ENCODE measurements at regions not wholly inside any gene's neighbourhood (a gene's known extent, or its start where the extent isn't known, plus 50 kb on each side); places are given as distances from the start of the nearest gene placed in this dataset.

DNA sequence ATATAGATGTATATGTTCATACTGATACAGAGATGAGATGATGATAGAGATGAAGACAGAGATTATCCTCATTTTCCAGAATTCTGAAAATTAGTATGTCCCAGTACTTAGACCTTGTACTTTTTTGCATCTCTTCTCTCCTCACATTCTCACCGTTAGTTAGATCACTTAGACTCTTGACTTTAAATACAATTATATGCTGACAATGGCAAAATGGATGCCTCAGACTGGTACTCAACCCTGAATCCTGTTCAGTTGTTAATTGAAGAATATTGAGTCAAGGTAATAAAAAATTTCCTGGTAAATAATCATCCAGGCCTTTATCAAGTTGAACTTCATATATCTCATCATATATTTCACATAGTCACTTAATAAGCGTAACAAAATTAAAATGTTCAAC, 505.4 kb downstream of the EFNA5 start:
- Histone ChIP-seq H3K4me1 (ENCODE audit: insufficient read depth, low read length) (no peaks in the 10 kb centered on the region), H3K9me3 (ENCODE audit: insufficient read depth, low read depth, low read length) (peaks cover 11% of the 10 kb centered on the region), H3K9ac (ENCODE audit: low read depth, low read length) (no peak overlapping the region), H3K36me3 (ENCODE audit: insufficient read depth, low read depth, low read length) (no peaks in the 10 kb centered on the region), H3K4me3 (ENCODE audit: low read length) (no peak overlapping the region), H3K27ac (ENCODE audit: low read length) (no peak overlapping the region), H3K27me3 (ENCODE audit: insufficient read depth, low read length) (no peaks in the 10 kb centered on the region)

DNA sequence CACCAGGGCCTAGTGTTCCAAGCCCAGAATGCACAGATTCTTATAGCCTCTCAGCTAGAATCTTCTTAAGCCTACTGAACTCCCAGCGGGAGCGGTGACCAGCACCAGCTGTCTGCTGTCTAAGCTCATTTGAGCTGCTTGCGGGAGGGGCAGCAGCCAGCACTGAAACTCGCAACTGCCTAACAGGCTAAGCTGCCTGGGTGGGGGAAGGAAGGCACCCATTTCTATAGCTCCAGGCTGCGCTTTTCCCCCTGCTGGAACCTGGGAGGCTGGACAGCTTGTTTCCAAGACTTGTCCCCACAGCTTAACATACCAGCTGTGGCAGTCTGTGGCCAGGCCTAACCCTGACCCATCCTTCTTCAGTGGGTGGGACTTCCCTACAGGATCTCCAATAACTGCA, 512.9 kb downstream of the EFNA5 start:
- no peak overlapping the region for H3K9ac ChIP-seq (ENCODE audit: low read depth, low read length)
- H3K27me3 ChIP-seq (ENCODE audit: insufficient read depth, low read length): no peaks in the 10 kb centered on the region
- H3K27ac ChIP-seq (ENCODE audit: low read length): no peak overlapping the region
- H3K4me1 ChIP-seq (ENCODE audit: insufficient read depth, low read length): no peaks in the 10 kb centered on the region
- H3K36me3 ChIP-seq (ENCODE audit: insufficient read depth, low read depth, low read length): no peaks in the 10 kb centered on the region
- H3K4me3 ChIP-seq (ENCODE audit: low read length): no peak overlapping the region
- H3K9me3 ChIP-seq (ENCODE audit: insufficient read depth, low read depth, low read length): no peaks in the 10 kb centered on the region

DNA sequence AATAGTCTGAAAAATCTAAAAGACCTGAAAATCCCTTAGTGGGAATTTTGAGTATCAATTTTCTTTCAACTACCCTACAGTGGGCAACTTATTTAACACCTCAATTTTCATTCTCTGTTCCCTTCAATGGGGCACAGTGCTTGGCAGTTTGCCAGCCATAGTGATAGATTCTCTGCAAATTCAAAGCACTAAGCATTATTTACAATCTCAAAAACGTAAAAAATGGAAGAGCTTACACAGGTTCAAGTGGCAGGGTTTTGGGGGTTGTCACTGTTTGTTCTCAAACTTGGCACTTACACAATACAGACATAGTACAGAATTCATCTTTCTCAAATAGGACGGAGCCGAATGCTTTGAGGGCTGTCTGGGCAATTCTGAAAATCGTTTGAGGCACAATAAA, 515.0 kb downstream of the EFNA5 start:
- no peak overlapping the region for H3K4me3 ChIP-seq (ENCODE audit: low read length)

DNA sequence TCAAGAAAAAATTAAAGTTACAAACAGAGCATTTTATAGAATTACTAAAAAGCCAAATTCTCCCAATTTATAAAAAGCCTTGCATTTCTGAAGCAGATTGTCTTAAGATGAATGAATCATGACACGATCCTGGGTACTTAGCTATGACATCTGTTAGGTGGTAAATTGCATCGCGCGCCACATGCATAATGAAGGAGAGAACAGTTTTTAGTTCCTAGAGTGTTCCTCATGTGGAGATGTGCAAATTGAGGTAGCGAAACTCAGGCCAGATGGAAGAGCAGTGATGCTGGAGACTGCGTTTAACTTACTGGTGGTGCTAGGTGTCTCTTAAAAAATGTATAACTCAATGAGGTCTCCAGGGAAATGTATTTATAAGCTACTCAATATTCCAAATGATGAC, 516.1 kb downstream of the EFNA5 start:
- no peaks in the 10 kb centered on the region for H3K36me3 ChIP-seq (ENCODE audit: insufficient read depth, low read depth, low read length)
- H3K9me3 ChIP-seq (ENCODE audit: insufficient read depth, low read depth, low read length): no peaks in the 10 kb centered on the region
- no peaks in the 10 kb centered on the region for H3K27me3 ChIP-seq (ENCODE audit: insufficient read depth, low read length)
- no peak overlapping the region for H3K4me3 ChIP-seq (ENCODE audit: low read length)
- H3K4me1 ChIP-seq (ENCODE audit: insufficient read depth, low read length): no peaks in the 10 kb centered on the region
- H3K9ac ChIP-seq (ENCODE audit: low read depth, low read length): no peak overlapping the region
- H3K27ac ChIP-seq (ENCODE audit: low read length): no peak overlapping the region

More for the DNA sequence above, 515.0 kb downstream of the EFNA5 start:
- H3K36me3 ChIP-seq (ENCODE audit: insufficient read depth, low read depth, low read length): no peaks in the 10 kb centered on the region
- no peak overlapping the region for H3K9ac ChIP-seq (ENCODE audit: low read depth, low read length)
- no peak overlapping the region for H3K27ac ChIP-seq (ENCODE audit: low read length)
- H3K27me3 ChIP-seq (ENCODE audit: insufficient read depth, low read length): no peaks in the 10 kb centered on the region
- no peaks in the 10 kb centered on the region for H3K4me1 ChIP-seq (ENCODE audit: insufficient read depth, low read length)
- no peaks in the 10 kb centered on the region for H3K9me3 ChIP-seq (ENCODE audit: insufficient read depth, low read depth, low read length)

DNA sequence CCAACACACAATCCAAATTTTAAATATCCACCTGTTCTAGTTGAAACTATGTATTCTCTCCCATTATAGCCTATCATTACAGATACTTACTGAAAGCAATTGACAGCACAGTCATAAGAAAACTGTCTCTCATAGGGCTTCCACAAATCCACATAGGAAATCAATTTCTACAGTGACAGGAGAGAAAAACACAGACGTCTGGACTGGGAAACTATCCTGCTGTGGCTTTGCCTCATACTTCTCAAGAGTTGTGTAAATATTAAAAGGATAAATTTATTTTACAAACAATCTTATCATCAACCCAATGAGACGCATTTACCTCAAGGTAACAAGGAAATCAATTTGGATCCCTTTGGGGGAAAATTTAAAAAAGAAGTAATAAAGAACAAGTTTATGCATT, 517.5 kb downstream of the EFNA5 start:
- H3K36me3 ChIP-seq (ENCODE audit: insufficient read depth, low read depth, low read length): no peaks in the 10 kb centered on the region
- no peak overlapping the region for H3K27ac ChIP-seq (ENCODE audit: low read length)
- H3K4me3 ChIP-seq (ENCODE audit: low read length): no peak overlapping the region
- no peaks in the 10 kb centered on the region for H3K27me3 ChIP-seq (ENCODE audit: insufficient read depth, low read length)
- no peaks in the 10 kb centered on the region for H3K4me1 ChIP-seq (ENCODE audit: insufficient read depth, low read length)
- no peak overlapping the region for H3K9ac ChIP-seq (ENCODE audit: low read depth, low read length)
- no peaks in the 10 kb centered on the region for H3K9me3 ChIP-seq (ENCODE audit: insufficient read depth, low read depth, low read length)

- Histone ChIP-seq H3K36me3 (ENCODE audit: insufficient read depth, low read depth, low read length) (no peaks in the 10 kb centered on the region), H3K27ac (ENCODE audit: low read length) (no peak overlapping the region), H3K4me1 (ENCODE audit: insufficient read depth, low read length) (no peaks in the 10 kb centered on the region; the same call in 1 of the 2 replicates), H3K9me3 (ENCODE audit: insufficient read depth, low read depth, low read length) (no peaks in the 10 kb centered on the region), H3K9ac (ENCODE audit: low read depth, low read length) (no peak overlapping the region), H3K27me3 (ENCODE audit: insufficient read depth, low read length) (no peaks in the 10 kb centered on the region), H3K4me3 (ENCODE audit: low read length) (no peak overlapping the region)
Measured at GRCh38 chr5:107149243-107150005, 521.3 kb downstream of the EFNA5 start.

DNA sequence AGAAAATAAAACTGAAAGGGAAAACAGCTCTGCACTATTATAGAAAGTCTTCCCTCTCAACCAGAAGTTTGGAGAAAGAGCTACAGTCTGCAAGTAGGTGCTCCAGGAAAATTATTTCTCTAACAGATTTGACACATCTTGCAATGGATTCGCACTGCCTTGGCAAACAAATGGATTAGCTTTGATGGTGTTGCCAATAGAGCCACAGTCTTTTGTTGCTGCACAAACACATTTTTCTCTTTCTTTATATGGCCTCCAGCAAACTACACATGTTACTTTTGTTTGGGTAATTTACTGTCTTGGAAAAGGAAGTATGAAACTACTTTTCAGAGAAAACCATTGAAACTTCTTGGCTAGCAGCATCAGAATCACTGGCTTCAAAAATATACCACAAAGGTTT, 523.1 kb downstream of the EFNA5 start:
- H3K36me3 ChIP-seq (ENCODE audit: insufficient read depth, low read depth, low read length): no peaks in the 10 kb centered on the region
- no peaks in the 10 kb centered on the region; the same call in 1 of the 2 replicates for H3K4me1 ChIP-seq (ENCODE audit: insufficient read depth, low read length)
- no peaks in the 10 kb centered on the region for H3K27me3 ChIP-seq (ENCODE audit: insufficient read depth, low read length)
- H3K9me3 ChIP-seq (ENCODE audit: insufficient read depth, low read depth, low read length): no peaks in the 10 kb centered on the region
- H3K4me3 ChIP-seq (ENCODE audit: low read length): no peak overlapping the region
- H3K9ac ChIP-seq (ENCODE audit: low read depth, low read length): no peak overlapping the region
- no peak overlapping the region for H3K27ac ChIP-seq (ENCODE audit: low read length)

- no peaks in the 10 kb centered on the region for H3K9me3 ChIP-seq (ENCODE audit: insufficient read depth, low read depth, low read length)
- H3K4me1 ChIP-seq (ENCODE audit: insufficient read depth, low read length): no peaks in the 10 kb centered on the region; the same call in 1 of the 2 replicates
- H3K36me3 ChIP-seq (ENCODE audit: insufficient read depth, low read depth, low read length): no peaks in the 10 kb centered on the region
- H3K4me3 ChIP-seq (ENCODE audit: low read length): no peak overlapping the region
- H3K27me3 ChIP-seq (ENCODE audit: insufficient read depth, low read length): no peaks in the 10 kb centered on the region
- H3K9ac ChIP-seq (ENCODE audit: low read depth, low read length): no peak overlapping the region
- H3K27ac ChIP-seq (ENCODE audit: low read length): no peak overlapping the region
Measured at GRCh38 chr5:107146901-107147300, 523.8 kb downstream of the EFNA5 start.

DNA sequence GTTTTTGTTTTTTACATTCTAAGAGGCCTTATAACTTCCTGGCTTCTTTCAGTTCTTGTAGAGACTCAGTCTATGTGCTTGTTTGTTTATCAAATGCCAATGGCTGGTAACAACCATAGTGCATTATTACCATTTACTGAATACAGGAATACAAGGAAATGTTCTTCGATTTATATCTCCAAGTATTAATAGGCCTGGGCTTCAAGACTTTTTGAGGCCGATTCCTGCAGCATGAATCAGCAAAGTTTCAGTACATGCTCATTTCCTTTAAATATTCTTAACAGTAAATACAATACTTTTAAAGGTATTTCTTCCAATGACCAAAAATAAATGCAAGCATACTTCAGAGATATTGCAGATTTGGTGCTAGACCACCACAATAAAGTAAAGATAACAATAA, 535.3 kb downstream of the EFNA5 start:
- Histone ChIP-seq H3K9ac (ENCODE audit: low read depth, low read length) (no peak overlapping the region), H3K27me3 (ENCODE audit: insufficient read depth, low read length) (no peaks in the 10 kb centered on the region), H3K4me1 (ENCODE audit: insufficient read depth, low read length) (no peaks in the 10 kb centered on the region), H3K9me3 (ENCODE audit: insufficient read depth, low read depth, low read length) (peaks cover 14% of the 10 kb centered on the region), H3K36me3 (ENCODE audit: insufficient read depth, low read depth, low read length) (no peaks in the 10 kb centered on the region), H3K4me3 (ENCODE audit: low read length) (no peak overlapping the region), H3K27ac (ENCODE audit: low read length) (no peak overlapping the region)

- no peak overlapping the region for H3K4me3 ChIP-seq (ENCODE audit: low read length)
Measured at GRCh38 chr5:107134931-107135330, 535.8 kb downstream of the EFNA5 start.

DNA sequence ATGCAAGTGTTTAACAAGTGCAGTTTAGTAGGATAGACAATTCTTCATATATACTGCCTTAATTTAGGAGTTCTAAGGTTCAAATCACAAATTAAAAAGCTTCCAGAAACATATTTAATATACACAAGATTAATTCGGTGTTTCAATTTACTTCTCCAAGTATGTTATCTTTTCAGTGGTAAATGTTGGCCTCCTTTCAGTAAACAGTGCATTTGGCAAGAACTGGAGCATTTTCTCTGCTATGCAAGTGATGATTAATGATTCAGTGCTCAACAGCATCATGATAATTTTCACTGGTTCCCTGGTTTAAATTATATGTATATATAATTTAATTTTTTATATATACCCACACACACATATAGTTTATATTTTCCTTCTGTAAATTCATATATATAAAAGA, 541.7 kb downstream of the EFNA5 start:
- Histone ChIP-seq H3K4me1 (ENCODE audit: insufficient read depth, low read length) (no peaks in the 10 kb centered on the region), H3K4me3 (ENCODE audit: low read length) (no peak overlapping the region), H3K27ac (ENCODE audit: low read length) (no peak overlapping the region), H3K9me3 (ENCODE audit: insufficient read depth, low read depth, low read length) (no peaks in the 10 kb centered on the region), H3K36me3 (ENCODE audit: insufficient read depth, low read depth, low read length) (no peaks in the 10 kb centered on the region), H3K9ac (ENCODE audit: low read depth, low read length) (no peak overlapping the region), H3K27me3 (ENCODE audit: insufficient read depth, low read length) (no peaks in the 10 kb centered on the region)

More at GRCh38 chr5:107134931-107135330, 535.8 kb downstream of the EFNA5 start:
- Histone ChIP-seq H3K36me3 (ENCODE audit: insufficient read depth, low read depth, low read length) (no peaks in the 10 kb centered on the region), H3K4me1 (ENCODE audit: insufficient read depth, low read length) (no peaks in the 10 kb centered on the region), H3K27ac (ENCODE audit: low read length) (no peak overlapping the region), H3K27me3 (ENCODE audit: insufficient read depth, low read length) (no peaks in the 10 kb centered on the region), H3K9me3 (ENCODE audit: insufficient read depth, low read depth, low read length) (peaks cover 11% of the 10 kb centered on the region), H3K9ac (ENCODE audit: low read depth, low read length) (no peak overlapping the region)

- Histone ChIP-seq H3K4me1 (ENCODE audit: insufficient read depth, low read length) (0 out of 2 replicates have a peak, but pooled peaks cover 3% of the 10 kb centered on the region), H3K9ac (ENCODE audit: low read depth, low read length) (no peak overlapping the region), H3K27me3 (ENCODE audit: insufficient read depth, low read length) (no peaks in the 10 kb centered on the region), H3K9me3 (ENCODE audit: insufficient read depth, low read depth, low read length) (no peaks in the 10 kb centered on the region), H3K4me3 (ENCODE audit: low read length) (no peak overlapping the region), H3K27ac (ENCODE audit: low read length) (no peak overlapping the region), H3K36me3 (ENCODE audit: insufficient read depth, low read depth, low read length) (no peaks in the 10 kb centered on the region)
Measured at GRCh38 chr5:107127878-107128277, 542.9 kb downstream of the EFNA5 start.

All from iPS-20b (cell line).